B cell (primary cell): ENCODE measurements at regions not wholly inside any gene's neighbourhood (a gene's known extent, or its start where the extent isn't known, plus 50 kb on each side); places are given as distances from the start of the nearest gene placed in this dataset.

Experiments used
- ATAC-seq: fragments of 200-7000 bp; cut with Tn5 transposase; one replicate; pipeline ENCODE4 v1.10.0; 2021; ENCODE audit warnings: low read depth, mild to moderate bottlenecking, moderate number of reproducible peaks, moderate library complexity
- CTCF ChIA-PET: fragments of 350-600 bp; sonication (Branson Sonifier 250); formaldehyde crosslinking; loops from one replicate; lab custom pipeline; 2021; ENCODE audit warnings: antibody characterized with exemption, inconsistent platforms; lab: Charles Lee
- POLR2A ChIA-PET: fragments of 350-600 bp; sonication (Branson Sonifier 250); formaldehyde crosslinking; loops from one replicate; lab custom pipeline; 2021; ENCODE audit warnings: antibody characterized with exemption; lab: Charles Lee
- DNase-seq: peaks from one replicate; pipeline ENCODE4 v3.0.0; 2013
- H2AFZ ChIP-seq: 2 replicates; pipeline ENCODE4 v1.6.1; 2012; ENCODE audit warnings: mild to moderate bottlenecking, low read depth, low read length; ENCODE audit not compliant: insufficient read depth, poor library complexity, severe bottlenecking
- H3K27ac ChIP-seq, 2 donors: 1 replicate in 1 of 2; 2 replicates in 1 of 2; pipeline ENCODE4 v1.5.1; 2012 to 2013; ENCODE audit warnings: low read length in 2 of 2, mild to moderate bottlenecking in 2 of 2, moderate library complexity in 1 of 2
- H3K27me3 ChIP-seq, 4 experiments: fragments of 200-600 bp in 1 of 4; sonication (generic) in 1 of 4; replicated peaks in 1 of 4; 1 replicate in 2 of 4; 2 replicates in 2 of 4; pipeline versions ENCODE4 v1.6.1 to v1.7.0; 2013 to 2016; ENCODE audit warnings: low read length in 3 of 4, mild to moderate bottlenecking in 2 of 4, mixed read lengths in 1 of 4, moderate library complexity in 1 of 4; ENCODE audit not compliant: insufficient read depth in 4 of 4, control insufficient read depth in 3 of 4; ENCODE audit errors: control extremely low read depth in 1 of 4
- H3K36me3 ChIP-seq, 2 experiments: replicated peaks in 1 of 2; 1 replicate in 1 of 2; 2 replicates in 1 of 2; pipeline versions ENCODE4 v1.6.1 to v1.7.1; 2013; ENCODE audit warnings: low read length in 1 of 2; ENCODE audit not compliant: insufficient read depth in 2 of 2, control insufficient read depth in 1 of 2; ENCODE audit errors: control extremely low read depth in 1 of 2, extremely low read depth in 1 of 2
- H3K4me1 ChIP-seq, 2 donors: fragments of 200-600 bp in 1 of 2; sonication (generic) in 1 of 2; 1 replicate in 1 of 2; 2 replicates in 1 of 2; pipeline versions ENCODE4 v1.5.1 to v1.6.1; 2013 to 2017; ENCODE audit warnings: low read length in 2 of 2; ENCODE audit not compliant: control insufficient read depth in 2 of 2, insufficient read depth in 2 of 2
- H3K4me2 ChIP-seq: replicated peaks from 2 replicates; pipeline ENCODE3; 2012; ENCODE audit warnings: mild to moderate bottlenecking, low read depth, low read length; ENCODE audit not compliant: poor library complexity, severe bottlenecking
- H3K4me3 ChIP-seq, 5 experiments: fragments of 200-600 bp in 1 of 5; sonication (generic) in 1 of 5; 1 replicate in 3 of 5; 2 replicates in 2 of 5; pipeline versions ENCODE4 v1.5.1 to v1.7.0; 2011 to 2016; ENCODE audit warnings: low read length in 4 of 5, mild to moderate bottlenecking in 4 of 5, low read depth in 2 of 5, control low read depth in 1 of 5, moderate library complexity in 1 of 5; ENCODE audit not compliant: insufficient read depth in 1 of 5; ENCODE audit errors: control extremely low read depth in 1 of 5, extremely low read depth in 1 of 5
- H3K79me2 ChIP-seq: fragments of 200-600 bp; sonication (generic); one replicate; pipeline ENCODE4 v1.6.0; 2016; ENCODE audit warnings: low read length; ENCODE audit not compliant: control insufficient read depth, insufficient read depth
- H3K9ac ChIP-seq: fragments of 200-600 bp; sonication (generic); 2 replicates; pipeline ENCODE4 v1.6.1; 2017; ENCODE audit warnings: mild to moderate bottlenecking, low read length, moderate library complexity
- H3K9me3 ChIP-seq, 3 donors: one replicate each; pipeline versions ENCODE4 v1.6.1 to v1.7.1; 2013; ENCODE audit warnings: low read length in 2 of 3; ENCODE audit not compliant: control insufficient read depth in 2 of 3, insufficient read depth in 1 of 3; ENCODE audit errors: control extremely low read depth in 1 of 3
- H4K20me1 ChIP-seq: 2 replicates; pipeline ENCODE4 v1.6.0; 2012; ENCODE audit warnings: mild to moderate bottlenecking, low read length; ENCODE audit not compliant: insufficient read depth, control insufficient read depth, poor library complexity, severe bottlenecking
- H3K27ac Mint-ChIP-seq: one replicate; pipeline ENCODE4 v1.8.0; 2021; ENCODE audit warnings: mixed read lengths
- H3K27me3 Mint-ChIP-seq: one replicate; pipeline ENCODE4 v1.8.0; 2021; ENCODE audit warnings: mixed read lengths
- H3K4me1 Mint-ChIP-seq: one replicate; pipeline ENCODE4 v1.8.0; 2021; ENCODE audit warnings: mixed read lengths
- H3K4me3 Mint-ChIP-seq: one replicate; pipeline ENCODE4 v1.8.0; 2021; ENCODE audit warnings: mixed read lengths
- H3K9me3 Mint-ChIP-seq: one replicate; pipeline ENCODE4 v1.8.0; 2022; ENCODE audit warnings: mixed read lengths; ENCODE audit not compliant: insufficient read depth
- CTCF ChIP-seq: fragments of 200-600 bp; IDR thresholded peaks from one replicate; pipeline ENCODE4 v1.8.0; 2022; ENCODE audit warnings: antibody characterized with exemption, mild to moderate bottlenecking
- EZH2 ChIP-seq: IDR thresholded peaks from 2 replicates; pipeline ENCODE4 v1.6.1; 2012; ENCODE audit warnings: borderline replicate concordance, low read depth, mild to moderate bottlenecking, moderate library complexity, low read length; ENCODE audit not compliant: insufficient read depth, poor library complexity, severe bottlenecking
- WGBS: methylation state at CpG from one replicate; pipeline ENCODE4 v1.1.5; 2013; ENCODE audit warnings: missing lambda C conversion rate; ENCODE audit not compliant: insufficient coverage; 5-methylcytosine and 5-hydroxymethylcytosine counted together
- intact Hi-C: fragments of 100-400 bp; cut with micrococcal nuclease; formaldehyde crosslinking; loops from one replicate; pipeline ENCODE4 v1.10.0; 2022

GRCh38 chr6:81859884-81860283 is 107.4 kb upstream of the TENT5A start:
- no peak overlapping the region for H3K27ac ChIP-seq
- intact Hi-C loops: no loop called here
- Mint-ChIP-seq H3K4me1 (no peaks in the 10 kb centered on the region), H3K4me3 (no peak overlapping the region), H3K9me3 (no peaks in the 10 kb centered on the region), H3K27me3 (no peaks in the 10 kb centered on the region), H3K27ac (no peak overlapping the region)
- ChIA-PET CTCF (no interaction called here), POLR2A (no interaction called here)
- WGBS: 100% methylated on average over 1 of the region's 3 CpGs
- no peaks in the 10 kb centered on the region for H3K4me1 ChIP-seq
- no peaks in the 10 kb centered on the region for H3K27me3 ChIP-seq
- H3K79me2 ChIP-seq: no peaks in the 10 kb centered on the region
- no peak overlapping the region for H3K4me3 ChIP-seq
- H3K9ac ChIP-seq: no peak overlapping the region
- TF ChIP-seq EZH2: no peak
- no peak for TF ChIP-seq CTCF
- no peaks in the 10 kb centered on the region for H3K36me3 ChIP-seq
- no peaks in the 10 kb centered on the region for H4K20me1 ChIP-seq
- no peaks in the 10 kb centered on the region for H3K9me3 ChIP-seq
- ATAC-seq (no peak), DNase-seq (no peak)
- no peak overlapping the region for H3K4me2 ChIP-seq
- no peak overlapping the region for H2AFZ ChIP-seq

GRCh38 chr6:81857812-81858211 is 105.3 kb upstream of the TENT5A start:
- no peak for TF ChIP-seq EZH2
- TF ChIP-seq CTCF: no peak
- Histone ChIP-seq H2AFZ (no peak overlapping the region), H3K27ac (no peak overlapping the region), H3K4me2 (no peak overlapping the region), H3K79me2 (no peaks in the 10 kb centered on the region), H3K4me3 (no peak overlapping the region), H3K4me1 (no peaks in the 10 kb centered on the region), H3K27me3 (no peaks in the 10 kb centered on the region), H4K20me1 (no peaks in the 10 kb centered on the region), H3K9ac (no peak overlapping the region), H3K9me3 (no peaks in the 10 kb centered on the region), H3K36me3 (no peaks in the 10 kb centered on the region)
- no peaks in the 10 kb centered on the region for H3K4me1 Mint-ChIP-seq
- intact Hi-C loops: no loop called here
- H3K9me3 Mint-ChIP-seq: no peaks in the 10 kb centered on the region
- H3K4me3 Mint-ChIP-seq: no peak overlapping the region
- no peak overlapping the region for H3K27ac Mint-ChIP-seq
- ATAC-seq (no peak), DNase-seq (no peak)
- ChIA-PET CTCF (no interaction called here), POLR2A (no interaction called here)
- H3K27me3 Mint-ChIP-seq: no peaks in the 10 kb centered on the region
